ENCODE measurements at regions not wholly inside any gene's neighbourhood (a gene's known extent, or its start where the extent isn't known, plus 50 kb on each side); places are given as distances from the start of the nearest gene placed in this dataset.

DNA sequence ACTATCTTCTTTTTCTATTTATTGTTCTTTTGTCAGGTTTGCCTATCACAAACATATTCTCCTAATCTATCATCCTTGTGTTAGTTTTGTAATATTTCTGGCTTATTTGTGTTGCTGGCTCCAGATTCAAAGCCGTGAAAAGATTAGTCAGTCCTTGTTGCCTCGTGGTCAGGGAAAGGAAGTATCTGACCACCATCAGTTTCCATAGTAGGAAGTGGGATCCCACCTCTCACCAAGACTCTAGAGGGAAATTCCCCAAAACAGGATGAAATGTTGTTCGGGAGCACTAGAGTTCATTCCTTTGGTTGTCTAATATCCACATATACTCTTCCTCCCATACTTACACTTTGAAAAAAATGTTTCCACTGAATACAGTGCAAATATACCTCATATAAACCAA lies 131.0 kb upstream of the HUWE1 start:
- Histone ChIP-seq H3K27ac (no peak overlapping the region), H3K9me3 (no peaks in the 10 kb centered on the region), H3K36me3 (no peaks in the 10 kb centered on the region), H3K4me1 (no peaks in the 10 kb centered on the region), H3K27me3 (no peaks in the 10 kb centered on the region), H3K4me3 (no peak overlapping the region)
- TF ChIP-seq, protein P1, sequence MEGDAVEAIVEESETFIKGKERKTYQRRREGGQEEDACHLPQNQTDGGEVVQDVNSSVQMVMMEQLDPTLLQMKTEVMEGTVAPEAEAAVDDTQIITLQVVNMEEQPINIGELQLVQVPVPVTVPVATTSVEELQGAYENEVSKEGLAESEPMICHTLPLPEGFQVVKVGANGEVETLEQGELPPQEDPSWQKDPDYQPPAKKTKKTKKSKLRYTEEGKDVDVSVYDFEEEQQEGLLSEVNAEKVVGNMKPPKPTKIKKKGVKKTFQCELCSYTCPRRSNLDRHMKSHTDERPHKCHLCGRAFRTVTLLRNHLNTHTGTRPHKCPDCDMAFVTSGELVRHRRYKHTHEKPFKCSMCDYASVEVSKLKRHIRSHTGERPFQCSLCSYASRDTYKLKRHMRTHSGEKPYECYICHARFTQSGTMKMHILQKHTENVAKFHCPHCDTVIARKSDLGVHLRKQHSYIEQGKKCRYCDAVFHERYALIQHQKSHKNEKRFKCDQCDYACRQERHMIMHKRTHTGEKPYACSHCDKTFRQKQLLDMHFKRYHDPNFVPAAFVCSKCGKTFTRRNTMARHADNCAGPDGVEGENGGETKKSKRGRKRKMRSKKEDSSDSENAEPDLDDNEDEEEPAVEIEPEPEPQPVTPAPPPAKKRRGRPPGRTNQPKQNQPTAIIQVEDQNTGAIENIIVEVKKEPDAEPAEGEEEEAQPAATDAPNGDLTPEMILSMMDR (IDR thresholded peaks at IDR 0.05): no peak
- intact Hi-C loops (cut with DNase I; ENCODE audit: low total_unique reads): no loop called here
- DNase-seq: no peak

DNA sequence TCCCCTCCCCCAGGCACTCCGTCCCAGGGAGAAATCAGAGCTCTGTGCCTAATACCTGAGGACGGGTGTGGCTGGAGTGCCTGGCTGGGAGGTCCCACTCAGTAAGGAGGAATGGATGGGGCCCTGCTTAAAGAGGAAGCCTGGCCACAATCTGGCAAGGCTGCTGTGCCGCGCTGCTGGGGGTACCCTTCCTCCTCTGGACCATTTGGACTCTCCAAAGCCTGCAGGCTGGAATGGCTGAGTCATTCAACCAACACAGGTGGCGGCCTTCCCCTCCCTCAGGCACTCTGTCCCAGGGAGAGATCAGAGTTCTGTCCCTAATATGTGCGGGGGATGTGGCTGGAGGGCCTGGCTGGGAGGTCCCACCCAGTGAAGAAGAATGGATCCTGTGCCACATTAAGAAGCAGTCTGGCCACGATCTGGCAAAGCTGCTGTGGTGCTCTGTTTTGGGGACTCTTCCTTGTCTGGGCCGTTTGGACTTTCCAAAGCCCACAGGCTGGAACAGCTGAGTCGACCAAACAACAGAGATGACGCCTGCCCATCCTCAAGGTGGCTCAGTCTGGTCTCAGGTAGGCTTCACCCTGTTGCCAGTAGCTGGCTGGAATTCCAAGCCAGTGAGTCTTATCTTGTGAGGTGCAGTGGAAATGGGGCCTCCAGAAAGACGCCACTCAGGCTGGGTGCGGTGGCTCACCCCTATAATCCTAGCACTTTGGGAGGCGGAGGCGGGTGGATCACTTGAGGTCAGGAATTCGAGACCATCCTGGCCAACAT lies 127.3 kb upstream of the HUWE1 start:
- Histone ChIP-seq H3K4me3 (no peak overlapping the region), H3K9me3 (peaks cover 0 to 4% (median 0%) of the 10 kb centered on the region in 3 donors), H3K36me3 (no peaks in the 10 kb centered on the region), H3K4me1 (no peaks in the 10 kb centered on the region), H3K27me3 (no peaks in the 10 kb centered on the region), H3K27ac (no peak overlapping the region)
- no peak for DNase-seq
- intact Hi-C loops (cut with DNase I; ENCODE audit: low total_unique reads): no loop called here
- TF ChIP-seq, protein P1 (IDR thresholded peaks at IDR 0.05): no peak

DNA sequence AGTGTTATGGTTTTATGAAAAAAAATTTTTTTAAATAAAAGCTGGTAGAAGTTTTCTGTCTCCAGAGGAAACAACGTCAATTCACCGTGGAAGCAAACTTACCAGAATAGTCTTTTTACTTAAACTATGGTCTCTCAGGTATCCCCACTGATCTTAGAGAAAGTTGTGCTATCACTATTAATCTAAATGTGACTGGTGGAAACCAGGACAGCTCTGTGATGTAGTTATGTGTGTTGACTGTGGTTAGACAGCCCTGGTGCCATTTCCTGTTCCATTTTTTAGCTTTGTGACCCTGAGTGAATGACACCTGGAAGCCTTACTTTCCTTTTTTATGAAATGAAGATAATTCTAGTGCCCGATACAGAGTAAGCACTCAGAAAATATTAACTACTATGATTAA lies 111.8 kb upstream of the HUWE1 start:
- Histone ChIP-seq H3K27me3 (no peaks in the 10 kb centered on the region), H3K9me3 (peaks cover 0 to 9% (median 0%) of the 10 kb centered on the region in 3 donors), H3K27ac (no peak overlapping the region), H3K4me1 (no peaks in the 10 kb centered on the region), H3K36me3 (no peaks in the 10 kb centered on the region), H3K4me3 (no peak overlapping the region)
- intact Hi-C loops (cut with DNase I; ENCODE audit: low total_unique reads): no loop called here
- TF ChIP-seq, protein P1 (IDR thresholded peaks at IDR 0.05): no peak
- no peak for DNase-seq

DNA sequence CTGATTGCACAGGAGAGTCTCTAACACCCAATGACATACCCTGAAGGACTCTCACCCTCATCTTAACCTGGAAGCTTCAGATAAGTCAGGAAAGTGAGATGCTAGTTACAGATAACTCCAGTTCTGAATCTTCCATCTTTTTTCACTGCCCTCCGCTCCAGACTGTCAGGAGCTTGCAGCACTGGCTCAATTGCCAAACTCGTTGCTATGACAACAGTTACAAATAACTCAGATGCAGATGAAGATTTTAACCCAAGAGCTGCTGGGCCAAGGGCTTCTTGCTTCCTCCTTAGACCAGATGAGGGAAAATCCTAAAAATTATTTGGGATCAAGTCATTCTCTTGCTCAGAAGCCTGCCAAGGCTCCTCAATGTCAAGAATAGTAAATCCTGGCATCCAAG lies 109.1 kb upstream of the HUWE1 start:
- no peaks in the 10 kb centered on the region for H3K4me1 ChIP-seq
- TF ChIP-seq, protein P1 (IDR thresholded peaks at IDR 0.05): no peak
- intact Hi-C loops (cut with DNase I; ENCODE audit: low total_unique reads): no loop called here
- H3K9me3 ChIP-seq: peaks cover 0 to 9% (median 0%) of the 10 kb centered on the region in 3 donors
- no peak for DNase-seq
- H3K4me3 ChIP-seq: no peak overlapping the region
- H3K36me3 ChIP-seq: no peaks in the 10 kb centered on the region
- no peaks in the 10 kb centered on the region for H3K27me3 ChIP-seq
- H3K27ac ChIP-seq: no peak overlapping the region

DNA sequence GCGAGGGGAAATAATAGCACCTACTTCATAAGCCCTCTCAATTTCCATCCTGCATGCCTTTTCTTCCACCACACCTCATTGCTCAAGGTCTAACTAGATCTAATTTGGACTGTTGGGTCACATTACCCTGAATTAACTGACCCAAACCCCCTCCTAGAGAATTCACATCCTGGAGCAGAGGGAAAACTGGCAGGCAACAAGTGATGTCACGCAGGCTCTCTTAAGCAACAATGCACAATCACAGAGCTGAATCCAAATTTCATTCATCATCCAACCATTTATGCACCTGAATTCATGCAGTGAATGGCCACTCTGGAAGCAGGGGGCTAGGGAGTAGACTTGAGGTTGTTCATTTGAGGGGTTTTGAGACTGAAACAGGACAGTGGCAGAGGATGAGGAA lies 107.7 kb upstream of the HUWE1 start:
- H3K4me3 ChIP-seq: no peak overlapping the region
- no peaks in the 10 kb centered on the region for H3K36me3 ChIP-seq
- TF ChIP-seq, protein P1 (IDR thresholded peaks at IDR 0.05): no peak
- H3K27ac ChIP-seq: no peak overlapping the region
- no peaks in the 10 kb centered on the region for H3K27me3 ChIP-seq
- no peak for DNase-seq
- H3K4me1 ChIP-seq: no peaks in the 10 kb centered on the region
- intact Hi-C loops (cut with DNase I; ENCODE audit: low total_unique reads): no loop called here
- H3K9me3 ChIP-seq: peaks cover 0 to under 1% (median 0%) of the 10 kb centered on the region in 3 donors

Measured in tibial artery (tissue), 4 donors.